CD4-positive, alpha-beta T cell treated with Interleukin-1 beta for 1 hour (primary cell): ENCODE measurements at regions not wholly inside any gene's neighbourhood (a gene's known extent, or its start where the extent isn't known, plus 50 kb on each side); places are given as distances from the start of the nearest gene placed in this dataset.

Source experiments
- DNase-seq, 2 donors: peaks; one replicate each; pipeline ENCODE4 v3.0.0-alpha.2; 2020 to 2022

- DNase-seq, result no peak
These were observed 420.3 kb downstream of the PCDH17 start for GRCh38 chr13:58051807-58052375.

GRCh38 chr13:58056426-58056825, 424.9 kb downstream of the PCDH17 start:
- DNase-seq, result no peak

GRCh38 chr13:58059624-58060023, 428.1 kb downstream of the PCDH17 start:
- DNase-seq, result no peak

GRCh38 chr13:58080806-58081205, 449.3 kb downstream of the PCDH17 start:
- DNase-seq, result no peak

- no peak for DNase-seq
These were observed 449.8 kb downstream of the PCDH17 start for GRCh38 chr13:58081301-58081820.

GRCh38 chr13:58083064-58083463, 451.5 kb downstream of the PCDH17 start:
- no peak for DNase-seq

GRCh38 chr13:58085274-58085673, 453.7 kb downstream of the PCDH17 start:
- DNase-seq, result no peak

- DNase-seq, result no peak
These were observed 454.3 kb downstream of the PCDH17 start for GRCh38 chr13:58085819-58086218.

- DNase-seq, result no peak
These were observed 456.0 kb downstream of the PCDH17 start for GRCh38 chr13:58087566-58087965.

GRCh38 chr13:58093394-58093793, 461.9 kb downstream of the PCDH17 start:
- no peak for DNase-seq

- no peak for DNase-seq
These were observed 466.3 kb downstream of the PCDH17 start for GRCh38 chr13:58097831-58098230.

GRCh38 chr13:58119351-58119750, 487.8 kb downstream of the PCDH17 start:
- no peak for DNase-seq

GRCh38 chr13:58119804-58120203, 488.3 kb downstream of the PCDH17 start:
- DNase-seq, result no peak

- no peak for DNase-seq
These were observed 495.0 kb downstream of the PCDH17 start for GRCh38 chr13:58126496-58126895.

GRCh38 chr13:58134012-58134411, 502.5 kb downstream of the PCDH17 start:
- no peak for DNase-seq

- DNase-seq, result no peak
These were observed 503.0 kb downstream of the PCDH17 start for GRCh38 chr13:58134525-58134924.

- DNase-seq, result no peak
These were observed 511.4 kb downstream of the PCDH17 start for GRCh38 chr13:58142952-58143351.

- DNase-seq, result no peak
These were observed 513.1 kb downstream of the PCDH17 start for GRCh38 chr13:58144616-58145015.

- no peak for DNase-seq
These were observed 519.9 kb downstream of the PCDH17 start for GRCh38 chr13:58151452-58151851.

GRCh38 chr13:58160980-58161379, 529.4 kb downstream of the PCDH17 start:
- DNase-seq, result no peak

GRCh38 chr13:58165617-58166016, 534.1 kb downstream of the PCDH17 start:
- DNase-seq, result no peak

GRCh38 chr13:58181111-58181510, 549.6 kb downstream of the PCDH17 start:
- no peak for DNase-seq

GRCh38 chr13:58187881-58188280, 556.3 kb downstream of the PCDH17 start:
- DNase-seq, result no peak

GRCh38 chr13:58190577-58190976, 559.0 kb downstream of the PCDH17 start:
- no peak for DNase-seq

GRCh38 chr13:58191754-58192153, 560.2 kb downstream of the PCDH17 start:
- DNase-seq, result no peak
